Tibial nerve (tissue), 4 donors: ENCODE measurements at regions not wholly inside any gene's neighbourhood (a gene's known extent, or its start where the extent isn't known, plus 50 kb on each side); places are given as distances from the start of the nearest gene placed in this dataset.

Source experiments
- DNase-seq, 2 donors: peaks; one replicate each; pipeline ENCODE4 v3.0.0-alpha.2; 2019; ENCODE audit warnings: low spot score in 2 of 2
- H3K27ac ChIP-seq, 4 donors: fragments of 200-600 bp; sonication (generic) in 3 of 4; one replicate each; pipeline ENCODE4 v1.5.1; 2017 to 2019; ENCODE audit warnings: mild to moderate bottlenecking in 1 of 4
- H3K27me3 ChIP-seq, 2 donors: fragments of 200-600 bp; sonication (generic) in 1 of 2; one replicate each; pipeline versions ENCODE4 v1.5.1 to v1.6.0; 2017 to 2019
- H3K36me3 ChIP-seq, 3 donors: fragments of 200-600 bp; sonication (generic); one replicate each; pipeline ENCODE4 v1.5.1; 2018 to 2019
- H3K4me1 ChIP-seq, 4 donors: fragments of 200-600 bp; sonication (generic) in 3 of 4; one replicate each; pipeline ENCODE4 v1.5.1; 2017 to 2019
- H3K4me3 ChIP-seq, 4 donors: fragments of 200-600 bp; sonication (generic) in 3 of 4; one replicate each; pipeline ENCODE4 v1.5.1; 2017 to 2019; ENCODE audit warnings: mild to moderate bottlenecking in 1 of 4, moderate library complexity in 1 of 4
- H3K9me3 ChIP-seq, 4 donors: fragments of 200-600 bp; sonication (generic) in 3 of 4; one replicate each; pipeline ENCODE4 v1.5.1; 2017 to 2019
- EP300 ChIP-seq, 2 donors: sonication (generic); formaldehyde crosslinking; IDR thresholded peaks; one replicate each; pipeline ENCODE4 v1.6.1; 2017; ENCODE audit warnings: antibody characterized with exemption in 2 of 2, mild to moderate bottlenecking in 1 of 2
- POLR2A ChIP-seq, 2 donors: fragments of 450-650 bp; IDR thresholded peaks; one replicate each; pipeline ENCODE4 v1.6.1; 2017; ENCODE audit warnings: antibody characterized with exemption in 2 of 2, mild to moderate bottlenecking in 2 of 2, moderate library complexity in 2 of 2
- WGBS, 2 donors: methylation state at CpG; one replicate each; pipeline ENCODE4 v1.1.5; 2018; 5-methylcytosine and 5-hydroxymethylcytosine counted together
- TF ChIP-seq, protein P1 (sequence below), 5 experiments: fragments of 200-600 bp in 3 of 5; fragments of 450-650 bp in 2 of 5; sonication (generic) in 3 of 5; IDR thresholded peaks; one replicate each; pipeline ENCODE4 v1.5.1; 2016 to 2019; ENCODE audit warnings: antibody characterized with exemption in 5 of 5, mild to moderate bottlenecking in 3 of 5, moderate library complexity in 2 of 5

- TF ChIP-seq, protein P1, sequence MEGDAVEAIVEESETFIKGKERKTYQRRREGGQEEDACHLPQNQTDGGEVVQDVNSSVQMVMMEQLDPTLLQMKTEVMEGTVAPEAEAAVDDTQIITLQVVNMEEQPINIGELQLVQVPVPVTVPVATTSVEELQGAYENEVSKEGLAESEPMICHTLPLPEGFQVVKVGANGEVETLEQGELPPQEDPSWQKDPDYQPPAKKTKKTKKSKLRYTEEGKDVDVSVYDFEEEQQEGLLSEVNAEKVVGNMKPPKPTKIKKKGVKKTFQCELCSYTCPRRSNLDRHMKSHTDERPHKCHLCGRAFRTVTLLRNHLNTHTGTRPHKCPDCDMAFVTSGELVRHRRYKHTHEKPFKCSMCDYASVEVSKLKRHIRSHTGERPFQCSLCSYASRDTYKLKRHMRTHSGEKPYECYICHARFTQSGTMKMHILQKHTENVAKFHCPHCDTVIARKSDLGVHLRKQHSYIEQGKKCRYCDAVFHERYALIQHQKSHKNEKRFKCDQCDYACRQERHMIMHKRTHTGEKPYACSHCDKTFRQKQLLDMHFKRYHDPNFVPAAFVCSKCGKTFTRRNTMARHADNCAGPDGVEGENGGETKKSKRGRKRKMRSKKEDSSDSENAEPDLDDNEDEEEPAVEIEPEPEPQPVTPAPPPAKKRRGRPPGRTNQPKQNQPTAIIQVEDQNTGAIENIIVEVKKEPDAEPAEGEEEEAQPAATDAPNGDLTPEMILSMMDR (IDR thresholded peaks at IDR 0.05), result no peak
- no peak for TF ChIP-seq POLR2A (IDR thresholded peaks at IDR 0.05)
- TF ChIP-seq EP300 (IDR thresholded peaks at IDR 0.05), result no peak
Observed at GRCh38 chrX:69234624-69235023, 69.4 kb upstream of the PJA1 start.

DNA sequence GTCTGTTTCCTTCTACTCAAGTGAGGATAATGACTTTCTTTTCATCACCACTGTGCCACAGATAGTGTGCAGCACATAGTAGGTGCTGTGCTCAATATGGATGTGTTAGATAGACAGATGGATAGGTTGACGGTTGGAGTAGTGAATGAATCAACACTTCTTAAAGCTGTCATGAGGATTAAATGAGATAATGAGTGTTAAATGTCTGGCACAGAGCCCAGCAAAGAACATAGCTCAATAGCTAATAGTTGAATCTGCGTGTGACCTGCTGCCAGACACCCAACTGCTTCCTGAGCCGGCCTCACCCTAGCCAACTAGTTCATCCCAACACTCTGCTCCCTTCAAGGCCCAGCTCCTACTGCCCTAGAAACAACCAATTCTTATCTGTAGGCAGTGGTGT, 67.7 kb upstream of the PJA1 start:
- H3K9me3 ChIP-seq, result no peaks in the 10 kb centered on the region
- DNase-seq, result no peak
- TF ChIP-seq POLR2A (IDR thresholded peaks at IDR 0.05) (no peak), EP300 (IDR thresholded peaks at IDR 0.05) (no peak)
- TF ChIP-seq, protein P1 (IDR thresholded peaks at IDR 0.05), result no peak

More at GRCh38 chrX:69234624-69235023, 69.4 kb upstream of the PJA1 start:
- Histone ChIP-seq H3K9me3 (no peaks in the 10 kb centered on the region), H3K27me3 (peaks cover 0 to 4% of the 10 kb centered on the region in 2 donors), H3K4me1 (no peaks in the 10 kb centered on the region), H3K4me3 (no peak overlapping the region), H3K27ac (no peak overlapping the region), H3K36me3 (no peaks in the 10 kb centered on the region)
- DNase-seq, result no peak

GRCh38 chrX:69231903-69232302, 66.7 kb upstream of the PJA1 start:
- peaks cover 0 to 9% of the 10 kb centered on the region in 2 donors for H3K27me3 ChIP-seq
- no peaks in the 10 kb centered on the region for H3K4me1 ChIP-seq
- no peaks in the 10 kb centered on the region for H3K36me3 ChIP-seq
- H3K27ac ChIP-seq, result no peak overlapping the region
- no peak for DNase-seq
- H3K9me3 ChIP-seq, result no peaks in the 10 kb centered on the region
- H3K4me3 ChIP-seq, result no peak overlapping the region
- TF ChIP-seq, protein P1 (IDR thresholded peaks at IDR 0.05), result no peak
- TF ChIP-seq EP300 (IDR thresholded peaks at IDR 0.05), result no peak
- no peak for TF ChIP-seq POLR2A (IDR thresholded peaks at IDR 0.05)

More for the DNA sequence above, 67.7 kb upstream of the PJA1 start:
- Histone ChIP-seq H3K4me1 (no peaks in the 10 kb centered on the region), H3K36me3 (no peaks in the 10 kb centered on the region), H3K27me3 (peaks cover 0 to 4% of the 10 kb centered on the region in 2 donors), H3K4me3 (no peak overlapping the region), H3K27ac (no peak overlapping the region)
- 51 to 54% methylated on average over 3 of the region's 3 CpGs for WGBS, 2 donors

DNA sequence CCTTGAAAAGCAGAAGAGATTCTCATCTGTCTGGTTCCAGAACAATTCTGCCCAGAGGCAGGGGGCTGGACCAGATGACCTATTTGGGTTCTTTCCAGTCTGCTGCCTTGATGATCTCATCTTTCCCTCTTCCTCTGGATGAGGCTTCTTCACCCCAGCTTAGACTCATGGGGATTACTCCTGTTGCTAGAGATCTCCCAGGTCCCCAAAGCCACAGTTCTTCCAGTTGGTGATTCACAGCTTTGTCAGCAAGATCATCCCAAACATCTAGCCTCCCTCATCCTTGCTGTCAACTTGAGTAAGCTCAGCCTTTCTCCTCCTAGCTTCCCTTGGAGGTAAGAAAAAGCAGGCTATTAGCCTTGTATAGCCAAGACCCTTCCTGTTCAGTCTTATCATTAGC, 64.2 kb upstream of the PJA1 start:
- Histone ChIP-seq H3K9me3 (no peaks in the 10 kb centered on the region), H3K4me1 (no peaks in the 10 kb centered on the region), H3K27ac (no peak overlapping the region), H3K36me3 (no peaks in the 10 kb centered on the region), H3K4me3 (no peak overlapping the region), H3K27me3 (peaks cover 0 to 7% of the 10 kb centered on the region in 2 donors)
- no peak for DNase-seq
- TF ChIP-seq EP300 (IDR thresholded peaks at IDR 0.05), result no peak
- no peak for TF ChIP-seq POLR2A (IDR thresholded peaks at IDR 0.05)
- TF ChIP-seq, protein P1 (IDR thresholded peaks at IDR 0.05), result no peak

GRCh38 chrX:69228732-69229131, 63.5 kb upstream of the PJA1 start:
- WGBS, 2 donors, result 63 to 75% methylated on average over 4 of the region's 4 CpGs
- Histone ChIP-seq H3K36me3 (no peaks in the 10 kb centered on the region), H3K27me3 (peaks cover 0 to 6% of the 10 kb centered on the region in 2 donors), H3K4me3 (no peak overlapping the region), H3K27ac (no peak overlapping the region), H3K4me1 (no peaks in the 10 kb centered on the region), H3K9me3 (no peaks in the 10 kb centered on the region)
- TF ChIP-seq EP300 (IDR thresholded peaks at IDR 0.05) (no peak), POLR2A (IDR thresholded peaks at IDR 0.05) (no peak)
- TF ChIP-seq, protein P1 (IDR thresholded peaks at IDR 0.05), result no peak
- no peak for DNase-seq
